HG02642 (cell line): ENCODE measurements at regions not wholly inside any gene's neighbourhood (a gene's known extent, or its start where the extent isn't known, plus 50 kb on each side); places are given as distances from the start of the nearest gene placed in this dataset.
A peak's percentile ranks its signal among the peaks of the same experiment; 100 is the strongest.
"Not testable (repeated sequence)": the region's sequence is repeated elsewhere in the genome, so short reads cannot be mapped to it uniquely, and the experiment has no call there.

Experiments
- ATAC-seq: cut with Tn5 transposase; IDR thresholded peaks from one replicate; pipeline ENCODE4 v1.9.1; 2021; ENCODE audit warnings: mild to moderate bottlenecking; ENCODE audit not compliant: unreplicated experiment, poor library complexity

DNA sequence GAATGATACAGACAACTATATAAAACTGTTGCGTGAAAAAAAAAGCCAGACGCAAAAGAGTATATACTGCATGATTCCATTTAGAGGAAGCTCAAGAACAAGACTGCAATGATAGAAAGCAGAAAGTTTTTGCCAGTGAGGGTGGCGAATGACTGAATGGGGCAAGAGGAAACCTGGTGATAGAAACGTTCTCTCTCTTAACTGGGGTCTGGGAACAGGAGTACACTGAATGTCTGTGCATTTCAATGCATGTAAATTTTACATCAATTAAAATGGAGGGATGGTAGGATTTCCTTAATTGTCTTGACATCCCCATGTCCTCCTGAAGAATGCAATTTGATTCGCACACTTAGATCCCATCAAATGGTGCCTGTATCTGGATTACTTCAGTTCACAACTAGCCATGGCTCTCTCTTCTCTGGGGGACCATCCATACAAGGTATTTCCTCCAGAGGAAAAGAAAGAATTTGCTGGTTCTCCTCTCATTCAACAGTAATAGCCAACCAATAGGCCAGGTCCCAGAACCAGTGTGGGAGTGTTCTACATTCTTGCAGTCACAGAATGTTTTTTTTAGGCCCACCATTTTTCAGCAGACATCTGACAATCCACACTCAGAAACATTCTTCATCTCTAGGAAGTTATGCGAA lies 221.0 kb upstream of the KLF14 start:
- ATAC-seq: no peak

DNA sequence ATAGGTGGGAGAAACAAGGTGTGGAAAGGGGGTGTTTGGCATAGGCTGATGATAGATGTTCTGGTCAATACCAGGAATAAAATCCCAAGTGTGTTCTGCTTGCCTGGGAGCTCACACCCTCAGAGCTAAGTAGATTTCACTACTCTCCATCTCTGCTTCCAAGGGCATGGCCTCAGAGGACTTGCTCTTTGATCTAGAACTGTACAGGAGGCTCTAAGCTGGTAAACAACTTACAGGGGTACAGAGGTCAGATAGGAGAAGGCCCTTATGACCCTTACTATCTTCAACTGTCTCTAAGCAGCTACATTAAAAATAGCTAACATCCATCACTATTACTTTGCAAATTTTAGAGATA lies 221.5 kb upstream of the KLF14 start:
- no peak for ATAC-seq

DNA sequence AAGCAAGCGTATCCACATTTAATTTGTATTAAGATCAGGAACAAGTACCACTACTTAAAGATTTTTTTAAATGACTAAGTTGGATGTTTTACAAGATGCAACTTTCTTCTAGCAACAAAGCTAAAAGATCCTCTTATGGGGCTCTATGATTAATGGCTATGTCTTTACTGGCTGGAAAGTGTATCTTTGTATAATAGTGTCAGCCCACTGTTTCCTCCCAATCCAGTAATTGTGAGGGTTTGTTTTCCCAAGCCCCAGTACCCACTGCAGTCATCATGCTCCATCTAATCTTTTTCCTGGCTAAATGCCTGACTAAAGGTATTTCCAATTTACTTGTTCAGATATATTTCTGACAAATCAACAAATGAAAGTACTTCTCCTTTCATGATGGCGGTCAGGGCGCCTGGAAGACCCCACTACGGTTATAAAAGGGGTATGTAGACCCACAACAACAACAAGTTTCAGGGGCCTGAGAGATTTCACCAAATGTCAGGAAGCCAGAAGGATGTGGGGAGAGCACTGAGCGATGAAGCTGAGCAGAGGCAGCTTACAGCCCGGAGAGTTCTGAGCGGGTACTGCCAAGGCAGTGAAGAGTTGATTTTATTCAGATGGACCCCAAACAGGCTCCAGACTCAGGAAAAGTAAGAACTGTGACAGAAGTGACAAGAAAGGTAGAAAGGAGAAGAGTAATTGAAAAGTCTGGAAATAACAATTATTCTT lies 222.6 kb upstream of the KLF14 start:
- ATAC-seq: no peak

DNA sequence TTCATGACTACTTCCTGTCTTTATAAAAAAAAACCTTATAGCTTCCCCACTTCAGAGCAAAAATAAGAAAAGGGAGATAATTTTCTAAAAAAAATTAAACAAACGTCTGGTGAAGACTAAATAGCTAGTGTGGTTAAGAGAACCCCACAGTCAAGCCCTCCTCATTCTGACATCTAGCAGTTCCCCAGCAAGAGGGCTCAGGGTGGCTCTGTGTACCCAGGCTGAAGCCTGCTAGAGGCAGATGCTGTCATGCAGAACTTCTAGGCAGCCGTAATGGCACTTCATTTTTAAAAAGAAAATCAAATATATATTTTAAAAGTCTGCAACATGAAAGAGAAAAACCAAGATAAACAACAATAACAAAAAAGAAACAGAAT lies 223.1 kb upstream of the KLF14 start:
- ATAC-seq: no peak

DNA sequence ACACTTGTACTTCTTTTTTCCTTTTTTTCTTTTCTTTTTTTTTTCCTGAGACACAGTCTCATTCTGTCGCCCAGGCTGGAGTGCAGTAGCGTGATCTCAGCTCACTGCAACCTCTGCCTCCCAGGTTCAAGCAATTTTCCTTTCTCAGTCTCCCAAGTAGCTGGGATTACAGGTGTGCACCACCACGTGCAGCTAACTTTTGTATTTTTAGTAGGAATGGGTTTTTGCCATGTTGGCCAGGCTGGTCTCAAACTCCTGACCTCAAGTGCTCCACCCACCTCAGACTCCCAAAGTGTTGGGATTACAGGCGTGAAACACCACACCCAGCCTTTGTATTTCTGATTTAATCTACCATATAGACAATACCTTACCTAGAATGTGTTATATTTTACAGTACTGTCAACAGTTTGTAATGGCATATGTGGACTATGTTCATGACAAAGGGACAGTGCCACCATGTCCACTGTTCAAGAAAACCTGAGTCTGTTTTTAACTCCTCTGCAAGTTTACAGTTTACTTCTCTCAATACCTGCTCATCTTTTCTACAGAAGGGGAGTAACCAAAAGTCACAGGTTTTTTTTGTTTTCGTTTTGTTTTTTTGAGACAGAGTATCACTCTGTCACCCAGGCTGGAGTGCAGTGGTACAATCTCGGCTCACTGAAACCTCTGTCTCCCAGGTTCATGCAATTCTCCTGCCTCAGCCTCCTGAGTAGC lies 223.9 kb upstream of the KLF14 start:
- ATAC-seq: not testable (repeated sequence)

DNA sequence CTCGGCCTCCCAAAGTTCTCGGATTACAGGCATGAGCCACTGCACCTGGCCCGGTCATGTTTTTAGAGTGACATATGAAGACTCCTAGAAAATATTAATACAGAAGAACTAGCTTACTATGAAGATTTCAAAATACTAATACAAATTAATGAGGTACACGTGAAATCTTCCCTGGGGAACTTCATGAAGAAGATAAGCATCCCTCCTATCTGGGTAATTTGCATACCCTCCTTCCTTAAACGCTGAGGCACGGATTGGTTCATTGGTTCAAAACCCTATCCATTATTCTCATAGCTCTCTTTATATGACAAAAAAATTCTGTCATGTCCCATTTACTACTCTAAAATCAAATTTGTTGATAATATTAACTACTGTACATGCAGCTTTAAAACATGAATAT lies 224.8 kb upstream of the KLF14 start:
- no peak for ATAC-seq

DNA sequence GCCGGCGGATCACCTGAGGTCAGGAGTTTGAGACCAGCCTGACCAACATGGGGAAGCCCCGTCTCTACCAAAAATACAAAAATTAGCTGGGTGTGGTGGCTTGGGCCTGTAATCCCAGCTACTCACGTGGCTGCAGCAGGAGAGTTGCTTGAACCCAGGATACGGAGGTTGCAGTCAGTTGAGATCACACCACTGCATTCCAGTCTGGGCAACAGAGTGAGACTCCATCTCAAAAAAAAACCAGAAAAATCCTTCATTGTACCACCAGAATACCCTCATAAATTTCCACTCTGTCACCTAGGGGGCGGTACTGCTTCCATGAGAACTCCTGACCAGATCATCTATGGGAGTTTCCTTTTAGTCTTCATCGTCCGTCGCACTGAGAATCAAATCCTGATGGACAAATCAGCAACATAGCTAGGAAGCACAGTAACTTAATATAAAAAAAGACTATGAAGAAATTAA lies 225.8 kb upstream of the KLF14 start:
- ATAC-seq: no peak

DNA sequence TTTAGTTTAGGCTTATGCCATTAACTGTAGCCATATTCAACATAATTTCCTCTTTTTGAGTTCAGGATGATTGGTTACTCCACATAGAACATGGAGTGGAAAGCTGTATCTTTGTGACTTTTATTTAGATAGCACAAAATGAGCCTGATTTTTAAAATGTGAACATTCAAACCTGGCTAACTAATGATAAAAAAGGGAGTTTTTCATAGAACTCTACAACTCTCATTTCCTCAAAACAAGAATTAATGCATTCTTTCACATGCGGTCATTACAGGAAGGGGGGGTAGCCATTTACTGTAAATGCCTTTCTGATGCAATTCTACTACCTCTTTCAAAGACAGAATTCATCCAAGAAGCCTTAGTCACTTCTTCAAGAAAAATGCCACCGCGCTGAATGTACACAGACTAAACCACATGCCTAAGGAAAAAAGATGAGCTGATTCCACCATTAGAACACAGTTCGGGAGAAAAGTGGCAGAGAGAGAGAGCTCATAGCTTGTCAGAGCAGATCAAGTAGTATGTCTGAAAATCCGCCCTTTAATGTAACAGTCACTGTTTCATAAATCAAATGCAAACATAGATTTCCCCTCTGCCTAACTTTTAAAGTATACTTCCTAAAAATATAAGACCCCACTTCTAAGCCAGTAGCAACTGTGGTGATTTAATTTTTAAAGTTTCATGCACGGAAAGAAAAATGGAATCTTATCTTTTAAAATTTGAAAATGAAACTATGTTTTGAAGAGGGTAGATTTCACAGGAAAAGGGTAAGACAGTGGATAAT lies 226.4 kb upstream of the KLF14 start:
- peak; percentile 38 for ATAC-seq

DNA sequence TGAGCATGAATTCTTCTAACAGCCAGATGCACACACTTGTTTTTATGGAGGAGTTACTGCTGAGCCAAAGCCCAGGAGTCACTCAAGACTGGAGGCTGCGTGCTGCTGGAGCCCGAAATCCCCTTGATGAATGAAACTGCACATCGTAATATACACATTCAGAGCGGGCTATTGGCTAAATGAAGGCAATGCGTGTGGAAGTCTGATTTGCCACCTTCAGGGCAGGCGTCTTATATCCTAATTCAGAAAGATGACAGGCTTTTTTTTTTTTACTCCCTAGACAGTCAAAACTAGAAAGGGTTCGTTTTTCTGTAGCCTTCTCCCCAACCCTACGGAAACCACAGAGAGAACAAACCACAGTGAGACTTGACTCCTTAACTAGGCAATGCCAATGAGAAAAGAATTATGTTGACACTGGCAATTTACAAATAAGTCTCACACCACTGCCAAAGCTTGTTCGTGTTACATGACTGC lies 227.2 kb upstream of the KLF14 start:
- ATAC-seq: peak; percentile 73

DNA sequence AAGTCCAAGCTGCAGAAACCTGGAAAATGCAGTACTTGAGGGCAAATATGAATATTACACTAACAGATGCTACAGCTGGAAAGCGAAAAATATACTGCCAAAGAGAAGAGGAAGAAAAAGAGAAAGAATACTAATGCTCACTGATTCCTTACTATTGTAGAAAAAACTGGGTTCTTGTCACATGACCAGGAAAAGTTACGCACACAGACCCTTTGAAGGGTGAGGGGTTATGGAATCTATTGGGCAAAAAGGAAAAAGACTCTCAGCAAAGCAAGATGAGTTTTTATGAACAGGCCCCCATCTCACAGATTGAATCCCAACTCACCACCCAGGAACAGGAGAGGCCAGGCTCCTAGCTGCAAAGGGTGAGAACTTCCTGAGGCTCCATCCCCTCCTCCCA lies 228.1 kb upstream of the KLF14 start:
- ATAC-seq: no peak

DNA sequence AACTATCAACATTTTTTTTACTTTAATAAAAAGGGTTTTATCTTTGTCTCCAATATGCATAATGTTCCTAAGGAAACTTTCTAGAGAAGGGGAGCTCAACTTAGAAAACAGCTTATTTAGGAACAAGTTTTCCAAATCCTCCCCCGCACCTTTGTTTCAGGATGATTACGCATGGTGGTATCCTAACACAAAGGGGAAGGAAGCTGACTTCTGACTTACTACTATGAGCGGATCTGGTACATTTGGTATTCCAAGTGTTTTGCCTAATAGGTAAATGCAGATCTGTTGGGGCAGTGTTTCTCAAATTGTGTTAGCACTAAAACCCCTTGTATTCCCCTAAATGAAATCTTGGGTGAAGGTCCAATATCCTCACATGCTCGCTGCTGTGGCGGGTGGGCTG lies 229.3 kb upstream of the KLF14 start:
- no peak for ATAC-seq

DNA sequence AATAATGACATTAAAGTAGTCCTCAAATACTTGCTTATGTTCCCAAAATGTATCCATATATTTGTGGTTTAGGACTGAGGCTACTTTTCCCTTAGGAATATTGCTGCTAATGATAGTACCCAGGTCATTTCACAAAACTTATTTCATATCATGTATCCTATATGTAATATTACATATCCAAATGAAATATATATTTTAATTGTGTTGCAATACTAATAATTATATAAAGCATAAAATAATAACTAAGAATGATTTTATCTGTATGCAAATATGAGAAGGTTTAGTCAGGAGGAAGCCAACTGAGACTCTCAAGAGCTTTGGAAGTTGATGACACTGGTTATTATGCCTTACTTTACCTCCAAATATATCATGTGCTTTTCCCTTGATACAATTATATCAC lies 231.5 kb upstream of the KLF14 start:
- ATAC-seq: no peak

DNA sequence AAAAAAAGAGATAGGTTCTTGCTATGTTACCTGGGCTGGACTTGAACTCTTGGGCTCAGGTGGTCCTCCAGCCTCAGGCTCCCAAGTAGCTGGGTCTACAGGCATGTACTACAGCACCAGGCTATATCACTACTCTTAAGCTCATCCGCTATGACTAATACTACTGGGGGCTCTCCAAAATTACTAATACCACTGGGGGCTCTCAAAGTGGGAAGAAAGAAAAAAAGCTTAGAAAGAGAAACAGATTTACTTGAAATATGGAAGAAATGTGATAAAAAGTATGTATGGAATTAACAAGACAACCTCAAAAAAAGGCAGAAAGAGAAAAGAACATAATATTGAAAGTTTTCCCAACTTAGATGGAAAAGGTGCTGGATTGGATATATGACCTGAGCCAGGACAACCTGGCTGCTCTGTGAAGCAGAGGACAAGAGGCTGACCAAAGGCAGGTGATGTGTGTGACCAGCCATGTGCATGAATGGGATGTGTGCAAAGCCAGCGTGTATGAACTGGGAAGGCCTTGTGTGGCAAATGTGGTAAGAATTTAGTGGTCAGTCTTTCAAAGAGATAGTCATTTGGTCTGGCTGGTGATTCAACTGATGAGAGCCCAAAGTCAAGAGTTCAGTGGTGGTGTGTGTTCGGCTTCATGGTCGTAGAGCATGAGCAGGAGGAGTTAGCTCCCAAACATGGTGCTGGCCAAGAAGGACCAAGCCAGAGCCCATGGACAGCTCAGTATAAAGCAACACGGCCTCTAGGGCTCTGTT lies 232.4 kb upstream of the KLF14 start:
- ATAC-seq: peak; percentile 58

DNA sequence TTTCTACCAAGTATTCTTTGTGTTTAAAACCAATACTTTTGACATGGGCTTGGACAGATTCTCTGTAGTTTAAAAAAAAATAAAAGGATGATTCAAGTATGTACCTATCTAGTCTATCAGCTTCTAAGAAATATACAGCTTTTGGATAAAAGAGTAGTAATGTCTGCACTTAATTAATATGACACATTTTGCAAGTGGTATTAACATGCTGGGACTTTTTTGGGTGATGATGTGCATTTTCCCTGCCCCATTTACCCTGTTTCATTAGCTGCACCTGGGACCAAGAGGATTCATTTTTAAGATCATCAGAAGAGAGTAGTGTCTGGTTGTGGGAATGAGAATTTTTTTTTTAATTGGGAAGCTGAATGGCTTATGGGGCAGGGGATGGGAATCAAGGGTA lies 236.2 kb upstream of the KLF14 start:
- ATAC-seq: no peak

DNA sequence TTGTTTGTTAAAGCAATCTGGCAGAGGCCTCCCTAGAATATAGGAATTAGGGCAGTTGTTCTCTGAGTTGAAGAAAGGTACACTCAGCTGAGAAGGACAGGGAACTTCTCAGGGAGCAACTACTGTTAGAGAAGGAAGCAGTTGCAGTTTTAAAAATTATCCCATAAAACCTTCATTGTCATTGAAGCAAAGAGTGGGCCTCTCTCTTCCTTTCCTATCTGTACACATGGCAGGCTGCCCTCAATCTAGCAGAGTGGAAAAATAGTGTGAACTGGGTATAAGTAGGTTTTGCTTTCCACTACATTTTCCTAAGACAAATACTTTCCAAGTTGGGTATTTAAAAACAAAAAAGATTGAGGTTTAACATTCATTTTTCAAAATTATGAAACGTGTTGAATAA lies 236.7 kb upstream of the KLF14 start:
- no peak for ATAC-seq

DNA sequence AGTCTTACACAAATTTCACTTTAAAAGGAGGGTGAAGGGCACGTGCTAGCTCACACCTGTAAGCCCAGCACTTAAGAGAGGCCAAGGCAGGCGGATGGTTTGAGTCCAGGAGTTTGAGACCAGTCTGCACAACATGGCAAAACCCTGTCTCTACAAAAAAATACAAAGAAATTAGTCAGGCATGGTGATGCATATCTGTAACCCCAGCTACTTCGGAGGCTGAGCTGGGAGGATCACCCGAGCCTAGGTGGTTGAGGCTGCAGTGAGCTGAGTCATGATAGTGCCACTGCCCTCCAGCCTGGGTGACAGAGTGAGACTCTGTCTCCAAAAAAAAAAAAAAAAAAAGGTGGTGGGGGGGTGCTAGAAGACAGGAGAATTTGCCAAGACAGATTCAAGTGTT lies 237.3 kb upstream of the KLF14 start:
- ATAC-seq: no peak

DNA sequence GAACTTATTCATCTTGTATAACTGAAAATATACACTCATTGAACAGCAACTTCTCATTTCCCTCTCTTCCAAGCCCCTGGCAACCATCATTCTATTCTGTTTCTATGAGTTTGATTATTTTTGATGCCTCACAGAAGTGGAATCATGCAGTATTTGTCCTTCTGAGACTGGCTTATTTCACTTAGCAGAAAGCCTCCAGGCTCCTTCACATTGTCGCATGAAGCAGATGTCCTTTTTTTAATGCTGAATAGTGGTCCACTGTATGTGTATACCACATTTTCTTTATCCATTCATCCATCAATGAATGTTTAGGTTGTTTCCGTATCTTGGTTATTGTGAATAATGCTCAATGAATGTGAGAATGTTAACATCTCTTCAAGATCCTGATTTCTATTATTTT lies 238.2 kb upstream of the KLF14 start:
- no peak for ATAC-seq

DNA sequence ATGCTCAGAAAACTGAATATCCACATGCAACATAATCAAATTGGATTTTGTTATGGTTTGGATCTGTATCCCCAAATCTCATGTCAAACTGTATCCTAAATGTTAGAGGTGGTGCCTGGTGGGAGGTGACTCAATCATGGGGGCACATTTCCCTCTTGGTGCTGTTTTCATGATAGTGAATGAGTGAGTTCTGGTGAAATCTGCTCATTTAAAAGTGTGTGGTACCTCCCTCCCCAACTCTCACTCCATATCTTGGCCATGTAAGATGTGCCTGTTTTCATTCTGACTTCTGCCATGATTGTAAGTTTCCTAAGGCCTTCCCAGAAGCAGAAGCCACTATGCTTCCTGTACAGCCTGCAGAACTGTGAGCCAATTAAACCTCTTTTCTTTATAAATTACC lies 239.6 kb upstream of the KLF14 start:
- ATAC-seq: no peak

DNA sequence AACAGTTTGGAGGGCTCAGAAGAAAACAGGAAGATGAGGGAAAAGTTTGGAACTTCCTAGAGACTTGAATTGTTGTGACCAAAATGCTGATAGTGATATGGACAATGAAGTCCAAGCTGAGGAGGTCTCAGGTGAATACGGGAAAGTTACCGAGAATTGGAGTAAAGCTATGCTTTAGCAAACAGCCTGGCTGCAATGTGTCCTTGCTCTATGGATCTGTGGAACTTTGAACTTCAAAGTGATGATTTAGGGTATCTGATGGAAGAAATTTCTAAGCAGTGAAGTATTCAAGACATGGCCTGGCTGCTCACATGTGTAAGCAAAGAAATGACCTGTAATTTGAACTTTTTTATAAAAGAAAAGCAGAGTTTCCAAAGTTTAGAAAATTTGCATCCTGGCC lies 240.2 kb upstream of the KLF14 start:
- no peak for ATAC-seq

DNA sequence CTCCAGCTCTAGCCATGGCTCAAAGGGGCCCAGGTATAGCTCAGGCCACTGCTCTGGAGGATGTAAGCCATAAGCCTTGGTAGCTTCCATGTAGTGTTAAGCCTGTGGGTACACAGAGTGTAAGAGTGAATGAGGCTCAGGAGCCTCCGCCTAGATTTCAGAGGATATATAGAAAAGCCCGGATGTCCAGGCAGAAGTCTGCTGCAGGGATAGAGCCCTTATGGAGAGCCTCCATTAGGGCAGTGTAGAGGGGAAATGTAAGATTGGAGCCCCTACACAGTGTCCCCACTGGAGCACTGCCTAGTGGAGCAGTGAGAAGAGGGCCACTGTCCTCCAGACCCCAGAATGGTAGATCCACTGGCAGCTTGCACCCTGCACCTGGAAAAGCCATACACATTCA lies 240.8 kb upstream of the KLF14 start:
- ATAC-seq: no peak
